ENCODE measurements at regions not wholly inside any gene's neighbourhood (a gene's known extent, or its start where the extent isn't known, plus 50 kb on each side); places are given as distances from the start of the nearest gene placed in this dataset.
"Not testable (repeated sequence)": the region's sequence is repeated elsewhere in the genome, so short reads cannot be mapped to it uniquely, and the experiment has no call there.

GRCh38 chr9:27673641-27674040 is 100.4 kb upstream of the C9orf72 start:
- Histone ChIP-seq H3K9me3 (ENCODE audit: control insufficient read depth, low read length) (no peaks in the 10 kb centered on the region), H3K9ac (ENCODE audit: low read length) (no peak overlapping the region), H3K4me1 (ENCODE audit: control insufficient read depth, insufficient read depth, low read length) (no peaks in the 10 kb centered on the region), H3K36me3 (ENCODE audit: control insufficient read depth, insufficient read depth, low read length, severe bottlenecking) (no peaks in the 10 kb centered on the region), H3K27me3 (replicated peaks; ENCODE audit: control insufficient read depth, insufficient read depth, low read length) (peaks cover 12% of the 10 kb centered on the region), H3K4me3 (ENCODE audit: low read length) (no peak overlapping the region)
- DNase-seq (ENCODE audit: low read depth) = no peak

DNA sequence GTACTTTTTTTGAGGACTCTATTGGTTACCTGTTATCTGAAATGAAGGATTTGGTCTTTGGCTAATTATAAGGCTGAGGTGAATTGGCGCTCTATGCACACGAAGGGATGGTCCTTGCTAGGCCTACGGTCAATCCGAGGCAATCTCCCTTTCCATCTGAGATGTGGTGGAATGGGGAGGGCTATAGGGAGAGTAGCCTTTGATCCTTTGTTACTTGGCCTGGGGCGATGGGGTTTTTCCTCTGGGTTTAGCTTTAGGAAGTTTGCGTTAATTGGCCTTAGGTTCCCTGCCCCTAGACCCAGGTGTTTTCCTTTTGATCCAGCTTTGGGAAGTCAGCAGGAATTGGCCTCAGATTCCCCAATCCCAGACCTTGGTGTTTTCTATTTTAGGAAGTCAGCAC is 102.1 kb upstream of the C9orf72 start:
- Histone ChIP-seq H3K4me3 (ENCODE audit: low read length) (no peak overlapping the region), H3K9ac (ENCODE audit: low read length) (no peak overlapping the region), H3K4me1 (ENCODE audit: control insufficient read depth, insufficient read depth, low read length) (no peaks in the 10 kb centered on the region), H3K36me3 (ENCODE audit: control insufficient read depth, insufficient read depth, low read length, severe bottlenecking) (no peaks in the 10 kb centered on the region), H3K9me3 (ENCODE audit: control insufficient read depth, low read length) (no peaks in the 10 kb centered on the region), H3K27me3 (replicated peaks; ENCODE audit: control insufficient read depth, insufficient read depth, low read length) (peaks cover 14% of the 10 kb centered on the region)
- DNase-seq (ENCODE audit: low read depth) = no peak

DNA sequence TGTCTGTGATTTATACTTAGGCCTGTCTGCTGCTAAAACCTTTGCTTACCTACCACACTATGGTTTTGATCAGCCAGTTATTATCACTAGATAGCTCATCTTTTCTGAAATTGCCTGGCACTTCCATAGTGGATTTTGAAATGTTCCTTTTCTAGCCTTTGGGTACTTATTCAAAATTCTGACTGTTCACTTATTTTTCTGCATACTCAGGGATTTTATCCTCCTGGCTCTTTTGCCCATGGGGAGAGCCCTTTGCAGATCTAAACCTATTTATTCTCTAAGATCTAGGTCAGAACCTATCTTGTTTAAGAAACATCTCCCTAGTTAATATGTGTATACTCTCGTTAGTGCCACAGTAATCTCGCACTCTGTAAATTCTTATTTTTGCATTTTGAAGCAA is 103.5 kb upstream of the C9orf72 start:
- Histone ChIP-seq H3K36me3 (ENCODE audit: control insufficient read depth, insufficient read depth, low read length, severe bottlenecking) (no peaks in the 10 kb centered on the region), H3K4me1 (ENCODE audit: control insufficient read depth, insufficient read depth, low read length) (no peaks in the 10 kb centered on the region), H3K4me3 (ENCODE audit: low read length) (no peak overlapping the region), H3K9me3 (ENCODE audit: control insufficient read depth, low read length) (no peaks in the 10 kb centered on the region), H3K9ac (ENCODE audit: low read length) (no peak overlapping the region), H3K27me3 (replicated peaks; ENCODE audit: control insufficient read depth, insufficient read depth, low read length) (peaks cover 14% of the 10 kb centered on the region)
- no peak for DNase-seq (ENCODE audit: low read depth)

DNA sequence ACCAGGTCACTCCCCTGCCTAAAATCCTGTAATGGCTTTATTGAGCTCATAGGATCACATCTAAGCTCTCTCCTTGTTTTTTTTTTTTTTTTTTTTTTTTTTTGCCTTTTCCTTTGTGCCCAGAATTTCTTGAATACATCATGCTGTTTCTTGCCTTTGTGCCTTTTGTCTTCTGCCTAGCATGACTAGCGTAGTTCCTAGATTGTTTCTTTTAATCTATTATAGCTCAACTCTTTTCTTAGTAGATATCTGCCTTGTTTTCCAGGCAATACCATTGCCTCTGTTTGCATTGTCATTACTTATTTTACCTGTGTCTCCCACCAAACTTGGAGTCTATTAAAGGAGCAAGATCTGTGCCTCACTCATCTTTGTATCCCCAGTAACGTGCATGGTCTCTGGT is 106.1 kb upstream of the C9orf72 start:
- Histone ChIP-seq H3K27me3 (replicated peaks; ENCODE audit: control insufficient read depth, insufficient read depth, low read length) (peaks cover 11% of the 10 kb centered on the region), H3K9ac (ENCODE audit: low read length) (no peak overlapping the region), H3K4me3 (ENCODE audit: low read length) (no peak overlapping the region), H3K4me1 (ENCODE audit: control insufficient read depth, insufficient read depth, low read length) (no peaks in the 10 kb centered on the region), H3K36me3 (ENCODE audit: control insufficient read depth, insufficient read depth, low read length, severe bottlenecking) (no peaks in the 10 kb centered on the region), H3K9me3 (ENCODE audit: control insufficient read depth, low read length) (no peaks in the 10 kb centered on the region)
- no peak for DNase-seq (ENCODE audit: low read depth)

- no peak overlapping the region for H3K4me3 ChIP-seq (ENCODE audit: low read length)
- no peak overlapping the region for H3K9ac ChIP-seq (ENCODE audit: low read length)
- DNase-seq (ENCODE audit: low read depth) = no peak
- peaks cover 3% of the 10 kb centered on the region for H3K27me3 ChIP-seq (replicated peaks; ENCODE audit: control insufficient read depth, insufficient read depth, low read length)
- H3K4me1 ChIP-seq (ENCODE audit: control insufficient read depth, insufficient read depth, low read length) = no peaks in the 10 kb centered on the region
- H3K36me3 ChIP-seq (ENCODE audit: control insufficient read depth, insufficient read depth, low read length, severe bottlenecking) = no peaks in the 10 kb centered on the region
- H3K9me3 ChIP-seq (ENCODE audit: control insufficient read depth, low read length) = no peaks in the 10 kb centered on the region
Measured at GRCh38 chr9:27683181-27683580, 109.9 kb upstream of the C9orf72 start.

DNA sequence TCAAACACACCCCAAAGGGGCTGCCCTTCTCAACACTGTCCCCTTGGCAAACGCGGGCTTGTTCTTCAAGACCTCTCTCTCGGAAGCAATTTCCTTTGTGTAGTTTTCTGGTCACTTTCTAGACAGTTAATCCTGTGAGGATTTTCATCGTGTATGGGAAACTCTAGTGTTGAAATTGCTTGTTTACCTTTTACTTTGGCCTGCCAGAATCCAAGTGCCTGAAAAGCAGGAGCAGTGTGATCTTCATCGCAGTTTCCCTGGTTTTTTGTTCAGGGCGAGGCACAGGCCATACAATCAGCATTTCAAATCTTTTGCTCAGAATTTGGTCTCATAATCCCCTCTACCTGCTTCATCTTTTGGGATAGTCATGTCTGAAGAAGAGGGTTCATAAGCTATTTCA is 115.7 kb upstream of the C9orf72 start:
- peaks cover 3% of the 10 kb centered on the region for H3K9me3 ChIP-seq (ENCODE audit: control insufficient read depth, low read length)
- no peak overlapping the region for H3K9ac ChIP-seq (ENCODE audit: low read length)
- H3K4me3 ChIP-seq (ENCODE audit: low read length) = no peak overlapping the region
- H3K36me3 ChIP-seq (ENCODE audit: control insufficient read depth, insufficient read depth, low read length, severe bottlenecking) = no peaks in the 10 kb centered on the region
- no peak for DNase-seq (ENCODE audit: low read depth)
- H3K4me1 ChIP-seq (ENCODE audit: control insufficient read depth, insufficient read depth, low read length) = no peaks in the 10 kb centered on the region
- no peaks in the 10 kb centered on the region for H3K27me3 ChIP-seq (replicated peaks; ENCODE audit: control insufficient read depth, insufficient read depth, low read length)

DNA sequence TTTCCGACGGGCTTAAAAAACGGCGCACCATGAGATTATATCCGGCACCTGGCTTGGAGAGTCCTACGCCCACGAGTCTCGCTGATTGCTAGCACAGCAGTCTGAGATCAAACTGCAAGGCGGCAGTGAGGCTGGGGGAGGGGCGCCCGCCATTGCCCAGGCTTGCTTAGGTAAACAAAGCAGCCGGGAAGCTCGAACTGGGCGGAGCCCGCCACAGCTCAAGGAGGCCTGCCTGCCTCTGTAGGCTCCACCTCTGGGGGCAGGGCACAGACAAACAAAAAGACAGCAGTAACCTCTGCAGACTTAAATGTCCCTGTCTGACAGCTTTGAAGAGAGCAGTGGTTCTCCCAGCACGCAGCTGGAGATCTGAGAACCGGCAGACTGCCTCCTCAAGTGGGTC is 117.5 kb upstream of the C9orf72 start:
- H3K9ac ChIP-seq (ENCODE audit: low read length); H3K9me3 ChIP-seq (ENCODE audit: control insufficient read depth, low read length); H3K4me1 ChIP-seq (ENCODE audit: control insufficient read depth, insufficient read depth, low read length); DNase-seq (ENCODE audit: low read depth); H3K4me3 ChIP-seq (ENCODE audit: low read length); H3K36me3 ChIP-seq (ENCODE audit: control insufficient read depth, insufficient read depth, low read length, severe bottlenecking); H3K27me3 ChIP-seq (replicated peaks; ENCODE audit: control insufficient read depth, insufficient read depth, low read length): not testable (repeated sequence)

DNA sequence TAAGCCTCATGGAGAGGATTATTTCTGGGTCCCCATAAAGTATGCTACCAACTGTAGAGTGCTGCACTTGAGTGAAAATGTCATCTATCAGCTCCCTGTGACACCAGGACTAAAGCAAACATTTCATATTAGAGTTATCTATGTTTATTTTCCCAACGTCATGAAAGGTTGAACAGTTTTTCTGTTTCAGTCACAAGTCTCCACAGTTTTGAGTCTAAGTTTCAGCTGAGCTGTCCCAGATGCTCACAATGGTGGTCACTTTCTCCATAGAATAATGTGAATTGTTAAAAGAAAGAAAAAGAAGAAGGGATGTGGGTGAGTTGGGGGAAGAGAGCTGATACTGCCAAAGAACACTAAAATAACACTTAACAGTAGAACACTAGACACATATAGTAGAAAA is 126.3 kb upstream of the C9orf72 start:
- Histone ChIP-seq H3K36me3 (ENCODE audit: control insufficient read depth, insufficient read depth, low read length, severe bottlenecking) (no peaks in the 10 kb centered on the region), H3K27me3 (replicated peaks; ENCODE audit: control insufficient read depth, insufficient read depth, low read length) (no peaks in the 10 kb centered on the region), H3K4me3 (ENCODE audit: low read length) (no peak overlapping the region), H3K9me3 (ENCODE audit: control insufficient read depth, low read length) (peaks cover 4% of the 10 kb centered on the region), H3K9ac (ENCODE audit: low read length) (no peak overlapping the region), H3K4me1 (ENCODE audit: control insufficient read depth, insufficient read depth, low read length) (no peaks in the 10 kb centered on the region)
- DNase-seq (ENCODE audit: low read depth) = no peak

DNA sequence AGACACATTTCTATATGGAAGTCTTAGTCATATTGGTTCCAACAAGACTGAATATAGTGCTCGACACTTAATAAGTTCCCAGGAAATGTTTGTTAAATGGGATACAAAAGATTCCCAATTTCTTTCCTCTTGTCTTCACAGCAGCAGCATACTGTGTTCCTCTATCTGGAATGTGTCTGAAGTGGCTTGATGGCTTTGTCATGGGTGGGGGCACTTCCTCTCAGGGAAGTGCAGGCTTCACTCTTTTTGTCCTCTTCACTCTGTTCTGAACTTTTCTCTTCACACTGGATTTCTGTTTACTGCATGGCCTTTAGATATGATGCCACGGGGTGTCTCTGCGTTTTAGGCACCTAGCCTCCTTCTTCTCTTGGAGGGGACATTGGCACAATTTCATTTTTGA is 127.7 kb upstream of the C9orf72 start:
- Histone ChIP-seq H3K4me1 (ENCODE audit: control insufficient read depth, insufficient read depth, low read length) (no peaks in the 10 kb centered on the region), H3K9ac (ENCODE audit: low read length) (no peak overlapping the region), H3K4me3 (ENCODE audit: low read length) (no peak overlapping the region), H3K27me3 (replicated peaks; ENCODE audit: control insufficient read depth, insufficient read depth, low read length) (no peaks in the 10 kb centered on the region), H3K9me3 (ENCODE audit: control insufficient read depth, low read length) (peaks cover 4% of the 10 kb centered on the region), H3K36me3 (ENCODE audit: control insufficient read depth, insufficient read depth, low read length, severe bottlenecking) (no peaks in the 10 kb centered on the region)
- DNase-seq (ENCODE audit: low read depth) = no peak

DNA sequence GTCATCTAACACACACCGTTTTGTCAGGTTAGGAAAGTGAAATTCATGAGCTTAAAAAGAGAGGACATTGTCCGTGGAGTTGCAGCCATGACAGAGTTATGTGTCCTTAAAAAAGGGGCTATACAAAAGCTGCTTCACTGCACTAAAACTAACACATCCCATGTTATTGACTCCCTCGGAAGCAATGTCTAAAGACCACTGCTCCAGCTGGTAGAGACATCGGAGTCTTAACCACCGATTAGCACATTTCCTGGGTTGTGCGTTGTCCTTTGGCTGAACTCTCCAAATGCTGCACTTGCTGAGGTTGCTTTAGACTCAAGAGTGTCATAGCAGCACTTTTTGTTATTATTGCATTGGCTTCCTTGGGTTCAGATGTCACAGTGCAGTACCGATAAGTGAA is 128.3 kb upstream of the C9orf72 start:
- H3K27me3 ChIP-seq (replicated peaks; ENCODE audit: control insufficient read depth, insufficient read depth, low read length) = no peaks in the 10 kb centered on the region
- no peaks in the 10 kb centered on the region for H3K36me3 ChIP-seq (ENCODE audit: control insufficient read depth, insufficient read depth, low read length, severe bottlenecking)
- H3K9ac ChIP-seq (ENCODE audit: low read length) = no peak overlapping the region
- no peak for DNase-seq (ENCODE audit: low read depth)
- H3K4me3 ChIP-seq (ENCODE audit: low read length) = no peak overlapping the region
- H3K9me3 ChIP-seq (ENCODE audit: control insufficient read depth, low read length) = peaks cover 4% of the 10 kb centered on the region
- H3K4me1 ChIP-seq (ENCODE audit: control insufficient read depth, insufficient read depth, low read length) = no peaks in the 10 kb centered on the region

DNA sequence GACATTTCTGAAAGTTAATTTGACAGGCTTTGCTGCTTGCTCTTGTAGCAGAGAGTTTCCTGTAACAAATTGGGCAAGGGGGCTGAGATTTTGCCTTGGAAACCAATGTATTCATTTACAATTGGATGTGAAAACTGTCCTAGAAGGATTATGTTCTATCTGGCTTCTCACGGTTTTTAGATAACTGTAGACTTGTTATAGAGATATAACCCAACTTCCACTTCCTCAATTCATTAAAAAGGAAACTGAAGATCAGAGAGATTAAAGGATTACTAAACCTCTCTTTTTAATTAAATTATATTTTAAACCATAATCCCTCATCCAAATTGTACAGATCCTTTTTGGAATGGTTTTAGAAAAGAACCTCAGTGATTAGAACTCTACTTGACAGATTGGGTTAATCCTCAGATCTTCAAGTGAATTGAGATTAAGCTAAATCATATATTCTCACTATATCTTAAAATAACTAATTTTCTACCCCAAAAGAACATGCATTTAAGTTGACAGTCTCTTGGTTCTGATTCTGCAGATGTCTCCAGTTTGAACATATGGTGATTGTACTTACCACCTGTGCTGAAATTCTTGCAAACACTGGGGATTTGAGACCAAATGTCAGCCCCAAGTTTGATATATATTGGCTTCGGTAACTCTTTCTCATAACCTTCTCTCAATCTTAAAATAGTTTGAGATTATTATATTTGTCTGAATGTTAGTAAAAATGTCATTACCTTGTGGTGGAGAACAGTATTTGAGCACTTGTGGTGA is 130.1 kb upstream of the C9orf72 start:
- DNase-seq (ENCODE audit: low read depth) = no peak
- H3K9ac ChIP-seq (ENCODE audit: low read length) = no peak overlapping the region
- no peaks in the 10 kb centered on the region for H3K27me3 ChIP-seq (replicated peaks; ENCODE audit: control insufficient read depth, insufficient read depth, low read length)
- H3K9me3 ChIP-seq (ENCODE audit: control insufficient read depth, low read length) = peaks cover 4% of the 10 kb centered on the region
- no peaks in the 10 kb centered on the region for H3K4me1 ChIP-seq (ENCODE audit: control insufficient read depth, insufficient read depth, low read length)
- no peaks in the 10 kb centered on the region for H3K36me3 ChIP-seq (ENCODE audit: control insufficient read depth, insufficient read depth, low read length, severe bottlenecking)
- no peak overlapping the region for H3K4me3 ChIP-seq (ENCODE audit: low read length)

DNA sequence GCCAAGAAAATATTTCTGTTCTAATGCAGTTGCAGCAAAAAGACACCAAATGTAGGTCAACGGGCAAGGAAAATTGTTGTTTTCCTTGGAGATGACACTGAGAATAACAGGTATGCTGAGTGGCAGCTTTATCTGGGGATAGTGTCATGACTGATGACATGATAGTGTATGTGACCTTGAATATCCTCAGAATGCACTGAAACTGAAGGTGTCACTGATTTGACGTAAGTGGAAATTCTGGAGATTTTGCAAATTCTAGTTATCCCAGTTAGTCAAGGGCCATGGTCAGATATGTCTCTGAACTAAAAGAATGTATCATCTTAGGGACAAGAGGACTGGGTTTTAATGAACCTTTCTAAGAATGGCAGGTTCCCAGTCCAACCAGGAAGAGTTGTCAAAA is 138.0 kb upstream of the C9orf72 start:
- DNase-seq (ENCODE audit: low read depth) = no peak
- no peaks in the 10 kb centered on the region for H3K36me3 ChIP-seq (ENCODE audit: control insufficient read depth, insufficient read depth, low read length, severe bottlenecking)
- no peak overlapping the region for H3K9ac ChIP-seq (ENCODE audit: low read length)
- no peaks in the 10 kb centered on the region for H3K4me1 ChIP-seq (ENCODE audit: control insufficient read depth, insufficient read depth, low read length)
- no peak overlapping the region for H3K4me3 ChIP-seq (ENCODE audit: low read length)
- peaks cover 14% of the 10 kb centered on the region for H3K27me3 ChIP-seq (replicated peaks; ENCODE audit: control insufficient read depth, insufficient read depth, low read length)
- peaks cover 11% of the 10 kb centered on the region for H3K9me3 ChIP-seq (ENCODE audit: control insufficient read depth, low read length)

Data from adipocyte (in vitro differentiated cells).